ENCODE measurements at regions not wholly inside any gene's neighbourhood (a gene's known extent, or its start where the extent isn't known, plus 50 kb on each side); places are given as distances from the start of the nearest gene placed in this dataset.

DNA sequence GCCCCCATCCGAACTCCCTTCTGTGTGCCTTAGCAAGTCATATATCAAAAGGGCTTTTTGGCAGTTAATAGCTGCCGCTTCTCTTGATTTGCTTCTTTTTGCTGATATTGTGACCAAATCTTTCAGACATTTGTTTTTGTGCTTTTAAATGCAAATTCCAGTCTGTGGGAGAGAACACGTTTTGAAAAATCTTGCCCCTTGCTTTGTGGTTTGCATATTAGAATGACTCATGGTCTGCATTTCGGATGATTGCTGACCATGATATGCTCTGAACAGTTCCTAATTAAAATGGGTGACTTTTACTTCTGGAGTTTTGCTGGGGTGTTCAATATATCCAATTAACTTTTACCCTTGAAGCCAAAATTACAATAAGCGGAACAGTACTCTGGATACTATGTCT, 58.2 kb upstream of the ST6GAL2 start:
- TF ChIP-seq, protein P1, sequence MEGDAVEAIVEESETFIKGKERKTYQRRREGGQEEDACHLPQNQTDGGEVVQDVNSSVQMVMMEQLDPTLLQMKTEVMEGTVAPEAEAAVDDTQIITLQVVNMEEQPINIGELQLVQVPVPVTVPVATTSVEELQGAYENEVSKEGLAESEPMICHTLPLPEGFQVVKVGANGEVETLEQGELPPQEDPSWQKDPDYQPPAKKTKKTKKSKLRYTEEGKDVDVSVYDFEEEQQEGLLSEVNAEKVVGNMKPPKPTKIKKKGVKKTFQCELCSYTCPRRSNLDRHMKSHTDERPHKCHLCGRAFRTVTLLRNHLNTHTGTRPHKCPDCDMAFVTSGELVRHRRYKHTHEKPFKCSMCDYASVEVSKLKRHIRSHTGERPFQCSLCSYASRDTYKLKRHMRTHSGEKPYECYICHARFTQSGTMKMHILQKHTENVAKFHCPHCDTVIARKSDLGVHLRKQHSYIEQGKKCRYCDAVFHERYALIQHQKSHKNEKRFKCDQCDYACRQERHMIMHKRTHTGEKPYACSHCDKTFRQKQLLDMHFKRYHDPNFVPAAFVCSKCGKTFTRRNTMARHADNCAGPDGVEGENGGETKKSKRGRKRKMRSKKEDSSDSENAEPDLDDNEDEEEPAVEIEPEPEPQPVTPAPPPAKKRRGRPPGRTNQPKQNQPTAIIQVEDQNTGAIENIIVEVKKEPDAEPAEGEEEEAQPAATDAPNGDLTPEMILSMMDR (IDR thresholded peaks at IDR 0.05) = no peak
- TF ChIP-seq POLR2A (IDR thresholded peaks at IDR 0.05) = no peak
